RWPE2 (cell line): ENCODE measurements at regions not wholly inside any gene's neighbourhood (a gene's known extent, or its start where the extent isn't known, plus 50 kb on each side); places are given as distances from the start of the nearest gene placed in this dataset.

Experiments used
- ATAC-seq: fragments of 200-7000 bp; cut with Tn5 transposase; 3 replicates; pipeline ENCODE4 v1.9.1; 2021; ENCODE audit warnings: low read depth
- DNase-seq: peaks from one replicate; pipeline ENCODE4 v3.0.0-alpha.2; 2020; ENCODE audit warnings: low spot score
- H3K27ac ChIP-seq: fragments of 450-650 bp; 2 replicates; pipeline ENCODE4 v1.5.1; 2017; ENCODE audit warnings: mild to moderate bottlenecking; ENCODE audit not compliant: poor library complexity, severe bottlenecking
- H3K27me3 ChIP-seq: fragments of 250-450 bp; sonication (Bioruptor Pico); 2 replicates; pipeline ENCODE4 v1.5.1; 2021; ENCODE audit warnings: mild to moderate bottlenecking, moderate library complexity; ENCODE audit not compliant: insufficient read depth, poor library complexity, severe bottlenecking
- H3K36me3 ChIP-seq: fragments of 250-450 bp; sonication (Bioruptor Pico); 2 replicates; pipeline ENCODE4 v1.5.1; 2020; ENCODE audit warnings: low read depth, mild to moderate bottlenecking, moderate library complexity
- H3K4me1 ChIP-seq: fragments of 250-450 bp; sonication (Bioruptor Pico); 2 replicates; pipeline ENCODE4 v1.5.1; 2021; ENCODE audit warnings: mild to moderate bottlenecking, moderate library complexity; ENCODE audit not compliant: insufficient read depth, poor library complexity, severe bottlenecking
- H3K4me3 ChIP-seq: fragments of 250-450 bp; sonication (Bioruptor Pico); 2 replicates; pipeline ENCODE4 v1.5.1; 2021; ENCODE audit warnings: mild to moderate bottlenecking, moderate library complexity; ENCODE audit not compliant: severe bottlenecking
- H3K9me3 ChIP-seq: fragments of 250-450 bp; sonication (Bioruptor Pico); 2 replicates; pipeline ENCODE4 v1.5.1; 2021; ENCODE audit warnings: mild to moderate bottlenecking, moderate library complexity; ENCODE audit not compliant: severe bottlenecking
- CTCF ChIP-seq: fragments of 450-650 bp; IDR thresholded peaks from one replicate; pipeline ENCODE4 v1.5.1; 2017; ENCODE audit warnings: mild to moderate bottlenecking, moderate library complexity; ENCODE audit not compliant: poor library complexity, severe bottlenecking

GRCh38 chr3:34583451-34583850, 785.0 kb downstream of the PDCD6IP start:
- DNase-seq (no peak), ATAC-seq (no peak)
- Histone ChIP-seq H3K27me3 (no peaks in the 10 kb centered on the region), H3K36me3 (no peaks in the 10 kb centered on the region), H3K4me1 (no peaks in the 10 kb centered on the region), H3K4me3 (no peak overlapping the region), H3K27ac (no peak overlapping the region), H3K9me3 (no peaks in the 10 kb centered on the region)
- no peak for TF ChIP-seq CTCF

GRCh38 chr3:34584971-34585370, 786.5 kb downstream of the PDCD6IP start:
- DNase-seq (no peak), ATAC-seq (no peak)
- H3K4me1 ChIP-seq, result no peaks in the 10 kb centered on the region
- H3K27ac ChIP-seq, result no peak overlapping the region
- no peak for TF ChIP-seq CTCF
- H3K27me3 ChIP-seq, result no peaks in the 10 kb centered on the region
- no peaks in the 10 kb centered on the region for H3K36me3 ChIP-seq
- no peaks in the 10 kb centered on the region for H3K9me3 ChIP-seq
- H3K4me3 ChIP-seq, result no peak overlapping the region

- Histone ChIP-seq H3K27me3 (no peaks in the 10 kb centered on the region), H3K27ac (no peak overlapping the region), H3K4me1 (no peaks in the 10 kb centered on the region), H3K36me3 (no peaks in the 10 kb centered on the region), H3K9me3 (no peaks in the 10 kb centered on the region), H3K4me3 (no peak overlapping the region)
- no peak for TF ChIP-seq CTCF
- ATAC-seq (no peak), DNase-seq (no peak)
These were observed 801.2 kb downstream of the PDCD6IP start for GRCh38 chr3:34599595-34599994.

- DNase-seq (no peak), ATAC-seq (no peak)
- Histone ChIP-seq H3K27me3 (no peaks in the 10 kb centered on the region), H3K9me3 (no peaks in the 10 kb centered on the region), H3K27ac (no peak overlapping the region), H3K4me3 (no peak overlapping the region), H3K36me3 (no peaks in the 10 kb centered on the region), H3K4me1 (no peaks in the 10 kb centered on the region)
- TF ChIP-seq CTCF, result no peak
These were observed 821.6 kb downstream of the PDCD6IP start for GRCh38 chr3:34619990-34620389.

- TF ChIP-seq CTCF, result no peak
- Histone ChIP-seq H3K4me3 (no peak overlapping the region), H3K9me3 (no peaks in the 10 kb centered on the region), H3K36me3 (no peaks in the 10 kb centered on the region), H3K4me1 (no peaks in the 10 kb centered on the region), H3K27ac (no peak overlapping the region), H3K27me3 (no peaks in the 10 kb centered on the region)
- no peak for ATAC-seq
- no peak for DNase-seq
These were observed 828.3 kb downstream of the PDCD6IP start for GRCh38 chr3:34626699-34627098.
